SU-DHL-6 (cell line): ENCODE measurements at regions not wholly inside any gene's neighbourhood (a gene's known extent, or its start where the extent isn't known, plus 50 kb on each side); places are given as distances from the start of the nearest gene placed in this dataset.

Experiments
- H2AFZ ChIP-seq: fragments of 200-600 bp; sonication (generic); 2 replicates; pipeline ENCODE4 v1.6.1; 2014; ENCODE audit warnings: low read depth, mild to moderate bottlenecking, moderate library complexity, mixed read lengths, antibody characterized with exemption, low read length; ENCODE audit not compliant: severe bottlenecking
- H3F3A ChIP-seq: fragments of 200-600 bp; shearing (Covaris generic); 2 replicates; pipeline ENCODE4 v1.6.0; 2016; ENCODE audit warnings: antibody characterized with exemption, mild to moderate bottlenecking; ENCODE audit not compliant: insufficient read depth
- H3K27ac ChIP-seq: fragments of 200-600 bp; sonication (generic); 2 replicates; pipeline ENCODE4 v1.5.1; 2016; ENCODE audit warnings: low read depth, mild to moderate bottlenecking, low read length, moderate library complexity, mixed read lengths
- H3K27me3 ChIP-seq: fragments of 200-600 bp; sonication (generic), shearing (Covaris generic); 2 replicates; pipeline ENCODE4 v1.6.0; 2014; ENCODE audit warnings: mild to moderate bottlenecking, low read length
- H3K36me3 ChIP-seq: fragments of 200-600 bp; sonication (generic); 2 replicates; pipeline ENCODE4 v1.6.1; 2014; ENCODE audit warnings: mild to moderate bottlenecking, low read length, mixed read lengths
- H3K4me2 ChIP-seq: fragments of 300-600, 200-600 bp; shearing (Covaris generic), sonication (generic); 2 replicates; pipeline ENCODE4 v1.6.0; 2014; ENCODE audit warnings: low read length, low read depth, mild to moderate bottlenecking; ENCODE audit not compliant: poor library complexity, severe bottlenecking
- H3K4me3 ChIP-seq: fragments of 200-600 bp; sonication (generic); 2 replicates; pipeline ENCODE4 v1.5.1; 2014; ENCODE audit warnings: antibody characterized with exemption, low read length, mild to moderate bottlenecking, mixed read lengths; ENCODE audit not compliant: insufficient read depth, poor library complexity, severe bottlenecking
- H3K79me2 ChIP-seq: fragments of 200-600 bp; sonication (generic); 2 replicates; pipeline ENCODE4 v1.6.1; 2014; ENCODE audit warnings: mild to moderate bottlenecking, low read length, moderate library complexity; ENCODE audit not compliant: insufficient read depth
- H3K9ac ChIP-seq: fragments of 200-600 bp; sonication (generic); 2 replicates; pipeline ENCODE4 v1.7.0; 2014; ENCODE audit warnings: mild to moderate bottlenecking, low read length
- H3K9me2 ChIP-seq: fragments of 200-600 bp; sonication (generic); replicated peaks from 2 replicates; pipeline ENCODE4 v1.6.1; 2014; ENCODE audit warnings: low read length; ENCODE audit not compliant: insufficient read depth
- H3K9me3 ChIP-seq: fragments of 200-600 bp; sonication (generic); 2 replicates; pipeline ENCODE4 v1.6.1; 2014; ENCODE audit warnings: low read length, mixed read lengths; ENCODE audit not compliant: insufficient read depth
- H4K20me1 ChIP-seq: fragments of 200-600 bp; sonication (generic); 2 replicates; pipeline ENCODE4 v1.6.1; 2014; ENCODE audit warnings: low read depth, mild to moderate bottlenecking, antibody characterized with exemption, low read length, moderate library complexity, mixed read lengths
- CTCF ChIP-seq: fragments of 200-600 bp; sonication (generic); IDR thresholded peaks from one replicate; pipeline ENCODE4 v1.5.1; 2017; ENCODE audit warnings: antibody characterized with exemption, mild to moderate bottlenecking, low read length, moderate library complexity; ENCODE audit not compliant: insufficient read depth, poor library complexity, severe bottlenecking
- EZH2phosphoT487 ChIP-seq: fragments of 200-600 bp; sonication (generic), shearing (Covaris generic); conservative IDR thresholded peaks from 2 replicates; pipeline ENCODE4 v1.6.1; 2018; ENCODE audit warnings: mild to moderate bottlenecking, antibody characterized with exemption, low read length, moderate library complexity, mixed read lengths

- Histone ChIP-seq H3K4me3 (no peak overlapping the region), H3K27me3 (no peaks in the 10 kb centered on the region), H3K9me3 (no peaks in the 10 kb centered on the region), H2AFZ (no peak overlapping the region), H3K9ac (no peak overlapping the region), H3K4me2 (no peak overlapping the region), H4K20me1 (no peaks in the 10 kb centered on the region), H3K36me3 (no peaks in the 10 kb centered on the region), H3F3A (no peaks in the 10 kb centered on the region), H3K27ac (no peak overlapping the region), H3K79me2 (no peaks in the 10 kb centered on the region), H3K9me2 (no peaks in the 10 kb centered on the region)
- TF ChIP-seq CTCF, result no peak
Measured at GRCh38 chr3:171960159-171960558, 79.2 kb upstream of the FNDC3B start.

- no peaks in the 10 kb centered on the region for H3K27me3 ChIP-seq
- no peaks in the 10 kb centered on the region for H3F3A ChIP-seq
- TF ChIP-seq CTCF (no peak), EZH2phosphoT487 (no peak)
- no peak overlapping the region for H2AFZ ChIP-seq
- H3K79me2 ChIP-seq, result no peaks in the 10 kb centered on the region
- no peaks in the 10 kb centered on the region for H3K9me2 ChIP-seq
- H4K20me1 ChIP-seq, result no peaks in the 10 kb centered on the region
- no peaks in the 10 kb centered on the region for H3K9me3 ChIP-seq
- no peaks in the 10 kb centered on the region for H3K36me3 ChIP-seq
- no peak overlapping the region for H3K4me2 ChIP-seq
- H3K9ac ChIP-seq, result no peak overlapping the region
- no peak overlapping the region for H3K27ac ChIP-seq
- no peak overlapping the region for H3K4me3 ChIP-seq
Measured at GRCh38 chr3:171962137-171962720, 77.1 kb upstream of the FNDC3B start.

GRCh38 chr3:171963546-171963945 lies 75.8 kb upstream of the FNDC3B start:
- H2AFZ ChIP-seq, result no peak overlapping the region
- H3K79me2 ChIP-seq, result no peaks in the 10 kb centered on the region
- TF ChIP-seq EZH2phosphoT487 (no peak), CTCF (no peak)
- no peak overlapping the region for H3K4me3 ChIP-seq
- H3K27me3 ChIP-seq, result no peaks in the 10 kb centered on the region
- no peaks in the 10 kb centered on the region for H3F3A ChIP-seq
- H3K4me2 ChIP-seq, result no peak overlapping the region
- H4K20me1 ChIP-seq, result no peaks in the 10 kb centered on the region
- no peak overlapping the region for H3K9ac ChIP-seq
- no peaks in the 10 kb centered on the region for H3K9me2 ChIP-seq
- no peaks in the 10 kb centered on the region for H3K36me3 ChIP-seq
- H3K27ac ChIP-seq, result no peak overlapping the region
- H3K9me3 ChIP-seq, result no peaks in the 10 kb centered on the region
